ENCODE measurements at regions not wholly inside any gene's neighbourhood (a gene's known extent, or its start where the extent isn't known, plus 50 kb on each side); places are given as distances from the start of the nearest gene placed in this dataset.

DNA sequence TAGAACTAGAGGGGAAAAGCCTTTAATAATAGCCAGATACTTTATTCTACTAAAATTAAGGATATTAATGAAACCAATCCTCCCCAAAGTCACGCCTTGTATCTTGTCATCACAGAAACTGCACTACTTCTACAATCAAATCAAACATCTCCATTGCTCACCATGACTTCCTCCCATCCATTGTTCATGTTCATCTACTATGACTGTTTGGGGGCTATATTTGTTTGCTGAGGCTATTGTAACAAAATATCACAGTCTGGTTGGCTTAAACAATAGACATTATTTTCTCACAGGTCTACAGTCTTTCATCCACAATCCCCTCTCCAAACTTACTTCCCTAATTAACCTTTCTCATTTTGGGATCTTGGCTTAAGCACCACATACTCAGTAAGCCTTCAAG lies 193.6 kb upstream of the FSCB start:
- Mint-ChIP-seq H3K4me3 (no peak overlapping the region), H3K9me3 (peaks cover 15% of the 10 kb centered on the region), H3K36me3 (ENCODE audit: low read depth) (no peaks in the 10 kb centered on the region), H3K27ac (no peak overlapping the region), H3K4me1 (peaks cover 20% of the 10 kb centered on the region), H3K27me3 (ENCODE audit: low read depth) (no peaks in the 10 kb centered on the region)
- TF ChIP-seq, protein P1, sequence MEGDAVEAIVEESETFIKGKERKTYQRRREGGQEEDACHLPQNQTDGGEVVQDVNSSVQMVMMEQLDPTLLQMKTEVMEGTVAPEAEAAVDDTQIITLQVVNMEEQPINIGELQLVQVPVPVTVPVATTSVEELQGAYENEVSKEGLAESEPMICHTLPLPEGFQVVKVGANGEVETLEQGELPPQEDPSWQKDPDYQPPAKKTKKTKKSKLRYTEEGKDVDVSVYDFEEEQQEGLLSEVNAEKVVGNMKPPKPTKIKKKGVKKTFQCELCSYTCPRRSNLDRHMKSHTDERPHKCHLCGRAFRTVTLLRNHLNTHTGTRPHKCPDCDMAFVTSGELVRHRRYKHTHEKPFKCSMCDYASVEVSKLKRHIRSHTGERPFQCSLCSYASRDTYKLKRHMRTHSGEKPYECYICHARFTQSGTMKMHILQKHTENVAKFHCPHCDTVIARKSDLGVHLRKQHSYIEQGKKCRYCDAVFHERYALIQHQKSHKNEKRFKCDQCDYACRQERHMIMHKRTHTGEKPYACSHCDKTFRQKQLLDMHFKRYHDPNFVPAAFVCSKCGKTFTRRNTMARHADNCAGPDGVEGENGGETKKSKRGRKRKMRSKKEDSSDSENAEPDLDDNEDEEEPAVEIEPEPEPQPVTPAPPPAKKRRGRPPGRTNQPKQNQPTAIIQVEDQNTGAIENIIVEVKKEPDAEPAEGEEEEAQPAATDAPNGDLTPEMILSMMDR (IDR thresholded peaks at IDR 0.05; ENCODE audit: unreplicated experiment in 3 of 3) = no peak

DNA sequence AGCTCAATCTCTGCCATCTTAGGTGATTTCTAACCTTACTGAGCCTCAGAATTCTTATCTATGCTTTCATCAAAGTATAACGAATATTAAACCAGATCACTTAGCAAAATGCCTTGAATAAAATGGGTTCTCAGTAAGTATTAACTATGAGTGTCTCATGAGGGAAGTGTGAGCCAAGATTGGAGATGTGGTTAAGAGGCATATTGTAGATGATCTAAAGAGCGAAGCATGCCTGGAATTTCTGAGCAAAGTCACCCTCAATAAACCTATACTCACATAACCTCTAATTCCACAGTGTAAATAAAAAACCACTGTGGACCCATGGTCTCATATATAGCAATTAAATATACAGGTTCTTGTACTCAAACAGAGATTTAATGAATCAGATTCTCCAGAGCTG lies 193.1 kb upstream of the FSCB start:
- peaks cover 20% of the 10 kb centered on the region for H3K4me1 Mint-ChIP-seq
- no peaks in the 10 kb centered on the region for H3K36me3 Mint-ChIP-seq (ENCODE audit: low read depth)
- no peak overlapping the region for H3K4me3 Mint-ChIP-seq
- H3K9me3 Mint-ChIP-seq = peaks cover 19% of the 10 kb centered on the region
- TF ChIP-seq, protein P1 (IDR thresholded peaks at IDR 0.05; ENCODE audit: unreplicated experiment in 3 of 3) = no peak
- H3K27me3 Mint-ChIP-seq (ENCODE audit: low read depth) = no peaks in the 10 kb centered on the region
- H3K27ac Mint-ChIP-seq = no peak overlapping the region

DNA sequence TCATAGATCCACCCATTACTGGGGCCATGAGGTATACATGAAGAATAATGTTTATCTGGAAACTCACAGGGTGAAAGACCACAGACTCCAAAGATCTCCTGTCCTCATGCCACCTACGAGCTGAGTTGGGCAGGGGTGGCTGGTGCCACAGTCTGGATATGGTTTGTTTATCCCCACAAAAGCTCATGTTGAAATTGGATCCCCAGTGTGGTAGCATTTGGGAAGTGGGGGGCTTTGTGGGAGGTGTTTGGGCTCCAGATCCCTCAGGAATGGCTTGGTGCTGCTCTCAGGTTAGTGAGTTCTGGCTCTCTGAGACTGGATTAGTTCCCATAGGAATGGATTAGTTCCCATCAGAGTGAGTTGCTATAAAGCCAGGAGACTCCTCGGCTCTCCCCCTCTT lies 192.3 kb upstream of the FSCB start:
- TF ChIP-seq, protein P1 (IDR thresholded peaks at IDR 0.05; ENCODE audit: unreplicated experiment in 3 of 3) = no peak
- H3K27ac Mint-ChIP-seq = no peak overlapping the region
- H3K9me3 Mint-ChIP-seq = peaks cover 23% of the 10 kb centered on the region
- peaks cover 20% of the 10 kb centered on the region for H3K4me1 Mint-ChIP-seq
- H3K36me3 Mint-ChIP-seq (ENCODE audit: low read depth) = no peaks in the 10 kb centered on the region
- H3K27me3 Mint-ChIP-seq (ENCODE audit: low read depth) = no peaks in the 10 kb centered on the region
- no peak overlapping the region for H3K4me3 Mint-ChIP-seq

DNA sequence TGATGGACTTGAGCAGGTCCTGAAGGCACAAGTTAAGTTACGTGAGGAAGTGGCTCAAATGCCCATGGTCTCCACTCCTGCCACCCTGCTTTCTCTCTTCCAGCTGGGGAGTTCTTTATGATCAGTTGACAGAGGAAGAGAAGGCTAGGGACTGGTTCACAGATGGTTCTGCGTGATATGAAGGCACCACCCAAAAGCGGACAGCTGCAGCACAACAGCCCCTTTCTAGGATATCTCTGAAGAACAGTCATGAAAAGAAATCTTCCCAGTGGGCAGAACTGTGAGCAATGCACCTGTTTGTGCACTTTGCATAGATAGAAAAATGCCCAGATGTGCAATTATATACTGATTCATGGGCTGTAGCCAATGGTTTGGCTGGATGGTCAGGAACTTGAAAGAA lies 162.4 kb upstream of the FSCB start:
- H3K4me1 Mint-ChIP-seq = no peaks in the 10 kb centered on the region
- TF ChIP-seq, protein P1 (IDR thresholded peaks at IDR 0.05; ENCODE audit: unreplicated experiment in 3 of 3) = no peak
- H3K27me3 Mint-ChIP-seq (ENCODE audit: low read depth) = no peaks in the 10 kb centered on the region
- H3K9me3 Mint-ChIP-seq = peaks cover 24% of the 10 kb centered on the region
- no peak overlapping the region for H3K27ac Mint-ChIP-seq
- H3K36me3 Mint-ChIP-seq (ENCODE audit: low read depth) = no peaks in the 10 kb centered on the region
- H3K4me3 Mint-ChIP-seq = no peak overlapping the region

DNA sequence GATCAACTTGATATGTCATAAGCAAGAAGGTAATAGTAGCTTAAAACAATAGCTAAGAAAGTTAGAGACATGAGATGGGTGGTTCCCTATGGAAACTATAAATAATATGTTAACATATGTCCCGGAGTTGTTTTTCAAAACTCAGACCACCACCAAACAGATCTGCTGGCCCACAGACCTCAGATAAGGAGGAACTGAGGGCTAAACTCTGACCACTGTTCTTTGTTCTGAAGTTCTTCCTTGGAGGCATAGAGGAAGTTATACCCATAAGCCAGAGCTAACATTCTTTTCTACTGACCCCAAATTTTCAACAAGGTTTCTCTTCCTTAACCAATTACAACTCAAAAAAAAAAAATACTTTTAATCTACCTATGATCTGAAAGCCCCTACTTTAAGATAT lies 156.1 kb upstream of the FSCB start:
- H3K27me3 Mint-ChIP-seq (ENCODE audit: low read depth) = no peaks in the 10 kb centered on the region
- peak overlapping the region; percentile 6 to 54 (median 9) for H3K27ac Mint-ChIP-seq
- H3K9me3 Mint-ChIP-seq = peaks cover 2% of the 10 kb centered on the region
- H3K36me3 Mint-ChIP-seq (ENCODE audit: low read depth) = no peaks in the 10 kb centered on the region
- no peak overlapping the region for H3K4me3 Mint-ChIP-seq
- peaks cover 3% of the 10 kb centered on the region for H3K4me1 Mint-ChIP-seq
- TF ChIP-seq, protein P1 (IDR thresholded peaks at IDR 0.05; ENCODE audit: unreplicated experiment in 3 of 3) = no peak

DNA sequence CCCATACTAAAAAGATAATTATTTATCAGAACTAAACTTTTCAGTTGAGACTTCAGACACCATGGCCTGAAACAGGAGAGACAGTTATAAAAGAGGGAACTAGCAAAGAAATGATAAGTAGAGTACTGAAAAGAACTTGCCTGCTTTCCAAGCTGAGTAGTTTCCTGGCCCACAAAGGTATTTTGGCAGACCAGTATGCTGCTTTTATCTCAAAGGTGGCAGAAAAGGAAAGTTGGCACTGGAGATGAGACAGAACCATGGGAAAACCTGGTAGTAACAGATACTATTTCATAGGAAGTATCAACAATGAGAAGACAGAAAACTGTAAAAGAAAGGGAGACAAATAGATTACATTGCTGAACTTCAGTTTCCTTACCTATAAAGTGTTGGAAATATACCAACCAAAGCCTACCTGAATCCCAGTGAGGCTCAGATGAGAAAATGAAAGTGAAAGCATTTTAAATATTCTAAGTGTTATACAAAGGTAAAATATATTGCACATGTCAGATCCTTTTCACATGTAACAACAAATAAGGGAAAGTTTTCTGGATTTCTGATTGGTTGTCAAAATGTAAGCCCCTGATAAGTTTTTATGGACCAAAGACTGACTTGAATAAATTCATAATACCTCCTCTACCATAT lies 155.3 kb upstream of the FSCB start:
- Mint-ChIP-seq H3K27ac (no peak overlapping the region), H3K4me3 (no peak overlapping the region), H3K36me3 (ENCODE audit: low read depth) (no peaks in the 10 kb centered on the region), H3K4me1 (peaks cover 11% of the 10 kb centered on the region), H3K9me3 (peaks cover 2% of the 10 kb centered on the region), H3K27me3 (ENCODE audit: low read depth) (no peaks in the 10 kb centered on the region)
- TF ChIP-seq, protein P1 (IDR thresholded peaks at IDR 0.05; ENCODE audit: unreplicated experiment in 3 of 3) = no peak

All from nephron (organoid).